Right hindlimb (tissue), 1 donor: ENCODE measurements at regions not wholly inside any gene's neighbourhood (a gene's known extent, or its start where the extent isn't known, plus 50 kb on each side); places are given as distances from the start of the nearest gene placed in this dataset.
A peak's percentile ranks its signal among the peaks of the same experiment; 100 is the strongest.
"Not testable (repeated sequence)": the region's sequence is repeated elsewhere in the genome, so short reads cannot be mapped to it uniquely, and the experiment has no call there.

Source experiments
- DNase-seq: peaks from one replicate; pipeline ENCODE4 v3.0.0-alpha.2; 2018

- DNase-seq: no peak
Measured at GRCh38 chrX:52261125-52261462, 76.4 kb downstream of the MAGED4 start.

GRCh38 chrX:52261463-52262194, 76.9 kb downstream of the MAGED4 start:
- peak; percentile 93 for DNase-seq

GRCh38 chrX:52262195-52262546, 77.5 kb downstream of the MAGED4 start:
- DNase-seq: peak; percentile 20

- no peak for DNase-seq
Measured at GRCh38 chrX:52263417-52263816, 78.7 kb downstream of the MAGED4 start.

- DNase-seq: no peak
Measured at GRCh38 chrX:52265713-52266112, 81.0 kb downstream of the MAGED4 start.

GRCh38 chrX:52268502-52268901, 83.8 kb downstream of the MAGED4 start:
- not testable (repeated sequence) for DNase-seq

GRCh38 chrX:52270453-52271116, 85.9 kb downstream of the MAGED4 start:
- DNase-seq: no peak

GRCh38 chrX:52271206-52271605, 86.5 kb downstream of the MAGED4 start:
- DNase-seq: no peak

GRCh38 chrX:52277666-52278065, 91.2 kb upstream of the XAGE2 start:
- DNase-seq: no peak

- DNase-seq: no peak
Measured at GRCh38 chrX:52280812-52281211, 88.0 kb upstream of the XAGE2 start.

- no peak for DNase-seq
Measured at GRCh38 chrX:52284865-52285264, 84.0 kb upstream of the XAGE2 start.

- not testable (repeated sequence) for DNase-seq
Measured at GRCh38 chrX:52298968-52299367, 69.9 kb upstream of the XAGE2 start.

GRCh38 chrX:52308532-52308931, 60.3 kb upstream of the XAGE2 start:
- not testable (repeated sequence) for DNase-seq
